Thyroid gland (tissue), 4 donors: ENCODE measurements at regions not wholly inside any gene's neighbourhood (a gene's known extent, or its start where the extent isn't known, plus 50 kb on each side); places are given as distances from the start of the nearest gene placed in this dataset.

ENCODE experiments used
- DNase-seq, 2 donors: peaks; one replicate each; pipeline ENCODE4 v3.0.0-alpha.2; 2019
- H3K27ac ChIP-seq, 3 donors: fragments of 200-600 bp; sonication (generic); 1 replicate in 2 of 3; 2 replicates in 1 of 3; pipeline ENCODE4 v1.5.1; 2016 to 2019; ENCODE audit warnings: mild to moderate bottlenecking in 1 of 3, moderate library complexity in 1 of 3
- H3K27me3 ChIP-seq: fragments of 200-600 bp; sonication (generic); one replicate; pipeline ENCODE4 v1.5.1; 2019
- H3K36me3 ChIP-seq, 2 donors: fragments of 200-600 bp; sonication (generic); one replicate each; pipeline ENCODE4 v1.5.1; 2016 to 2019
- H3K4me1 ChIP-seq, 2 donors: fragments of 200-600 bp; sonication (generic); one replicate each; pipeline ENCODE4 v1.5.1; 2017 to 2019
- H3K4me3 ChIP-seq, 3 donors: fragments of 200-600 bp; sonication (generic); replicated peaks in 1 of 3; 1 replicate in 2 of 3; 2 replicates in 1 of 3; pipeline ENCODE4 v1.5.1; 2016; ENCODE audit warnings: mild to moderate bottlenecking in 1 of 3
- H3K9me3 ChIP-seq: fragments of 200-600 bp; sonication (generic); one replicate; pipeline ENCODE4 v1.5.1; 2017
- CTCF ChIP-seq, 6 experiments: fragments of 200-600 bp in 3 of 6; fragments of 450-650 bp in 3 of 6; sonication (generic) in 3 of 6; IDR thresholded peaks; one replicate each; pipeline ENCODE4 v1.5.1; 2016 to 2019; ENCODE audit warnings: antibody characterized with exemption in 6 of 6, mild to moderate bottlenecking in 2 of 6, inconsistent platforms in 1 of 6, moderate library complexity in 1 of 6
- POLR2A ChIP-seq, 2 donors: fragments of 450-650 bp; IDR thresholded peaks; one replicate each; pipeline ENCODE4 v1.6.1; 2017; ENCODE audit warnings: antibody characterized with exemption in 2 of 2, mild to moderate bottlenecking in 2 of 2, moderate library complexity in 1 of 2
- WGBS, 2 donors: methylation state at CpG; one replicate each; pipeline ENCODE4 v1.1.5; 2017; 5-methylcytosine and 5-hydroxymethylcytosine counted together
- intact Hi-C: fragments of 100-400 bp; cut with DNase I; formaldehyde crosslinking; loops from one replicate; pipeline ENCODE4 v1.15.1; 2023

GRCh38 chr6:170030821-170031471 lies 259.9 kb downstream of the DLL1 start:
- no peak for DNase-seq
- no peak for TF ChIP-seq POLR2A (IDR thresholded peaks at IDR 0.05)
- no peak for TF ChIP-seq CTCF (IDR thresholded peaks at IDR 0.05)
- peaks cover 2 to 11% of the 10 kb centered on the region in 2 donors for H3K4me1 ChIP-seq
- H3K9me3 ChIP-seq: no peaks in the 10 kb centered on the region
- H3K27me3 ChIP-seq: no peaks in the 10 kb centered on the region
- intact Hi-C loops: no loop called here
- 83 to 91% methylated on average over 2 to 14 of the region's 16 CpGs for WGBS, 2 donors
- H3K27ac ChIP-seq: no peak overlapping the region
- H3K36me3 ChIP-seq: no peaks in the 10 kb centered on the region
- no peak overlapping the region for H3K4me3 ChIP-seq

- Histone ChIP-seq H3K4me1 (peaks cover 8 to 17% of the 10 kb centered on the region in 2 donors), H3K36me3 (no peaks in the 10 kb centered on the region), H3K4me3 (no peak overlapping the region), H3K27me3 (no peaks in the 10 kb centered on the region), H3K9me3 (no peaks in the 10 kb centered on the region), H3K27ac (no peak overlapping the region)
- WGBS, 2 donors: 71 to 89% methylated on average over 7 to 10 of the region's 12 CpGs
- no peak for TF ChIP-seq POLR2A (IDR thresholded peaks at IDR 0.05)
- TF ChIP-seq CTCF (IDR thresholded peaks at IDR 0.05): no peak
- intact Hi-C loops: no loop called here
- no peak for DNase-seq
These were observed 260.5 kb downstream of the DLL1 start for GRCh38 chr6:170030284-170030815.

GRCh38 chr6:170029416-170030283 lies 261.2 kb downstream of the DLL1 start:
- Histone ChIP-seq H3K4me3 (no peak overlapping the region), H3K36me3 (no peaks in the 10 kb centered on the region), H3K27me3 (no peaks in the 10 kb centered on the region), H3K4me1 (peaks cover 8 to 18% of the 10 kb centered on the region in 2 donors), H3K9me3 (no peaks in the 10 kb centered on the region), H3K27ac (no peak overlapping the region)
- no peak for TF ChIP-seq POLR2A (IDR thresholded peaks at IDR 0.05)
- 66 to 95% methylated on average over 10 of the region's 23 CpGs for WGBS, 2 donors
- intact Hi-C loops: no loop called here
- no peak for DNase-seq

- intact Hi-C loops: no loop called here
- peaks cover 8 to 22% of the 10 kb centered on the region in 2 donors for H3K4me1 ChIP-seq
- H3K27ac ChIP-seq: no peak overlapping the region
- WGBS, 2 donors: 76 to 82% methylated on average over 22 to 23 of the region's 23 CpGs
- DNase-seq: no peak
- H3K36me3 ChIP-seq: no peaks in the 10 kb centered on the region
- TF ChIP-seq POLR2A (IDR thresholded peaks at IDR 0.05) (no peak), CTCF (IDR thresholded peaks at IDR 0.05) (no peak)
- no peaks in the 10 kb centered on the region for H3K9me3 ChIP-seq
- no peak overlapping the region for H3K4me3 ChIP-seq
- H3K27me3 ChIP-seq: no peaks in the 10 kb centered on the region
These were observed 262.1 kb downstream of the DLL1 start for GRCh38 chr6:170028629-170029345.

GRCh38 chr6:170027647-170028043 lies 263.2 kb downstream of the DLL1 start:
- no peak for DNase-seq
- Histone ChIP-seq H3K36me3 (no peaks in the 10 kb centered on the region), H3K27ac (no peak overlapping the region), H3K4me1 (peaks cover 14 to 29% of the 10 kb centered on the region in 2 donors), H3K4me3 (no peak overlapping the region), H3K27me3 (no peaks in the 10 kb centered on the region), H3K9me3 (no peaks in the 10 kb centered on the region)
- intact Hi-C loops: no loop called here
- no peak for TF ChIP-seq CTCF (IDR thresholded peaks at IDR 0.05)
- no peak for TF ChIP-seq POLR2A (IDR thresholded peaks at IDR 0.05)
- WGBS, 2 donors: 94 to 97% methylated on average over 4 of the region's 4 CpGs
